ENCODE measurements at regions not wholly inside any gene's neighbourhood (a gene's known extent, or its start where the extent isn't known, plus 50 kb on each side); places are given as distances from the start of the nearest gene placed in this dataset.

DNA sequence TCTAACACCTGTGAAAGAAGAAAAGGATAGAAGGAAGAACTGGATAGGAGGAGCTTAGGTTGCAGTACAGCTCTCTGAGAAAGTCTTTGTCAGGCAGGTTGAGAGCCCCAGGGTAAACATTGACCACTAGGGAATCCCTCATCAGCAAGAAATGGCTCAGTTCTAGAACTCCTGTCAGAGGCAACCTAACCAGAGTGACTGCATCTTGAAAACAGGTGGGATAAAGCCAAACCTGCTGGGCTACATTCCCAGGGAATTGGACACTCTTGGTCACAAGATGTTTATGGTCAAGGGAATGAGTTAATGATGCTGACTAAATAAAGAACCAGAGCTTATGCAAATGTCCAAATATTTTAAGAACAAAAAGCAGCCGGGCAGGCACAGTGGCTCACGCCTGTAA, 108.3 kb upstream of the MED14 start:
- no peaks in the 10 kb centered on the region for H3K27me3 ChIP-seq (replicated peaks; ENCODE audit: insufficient read depth)
- TF ChIP-seq, protein P1, sequence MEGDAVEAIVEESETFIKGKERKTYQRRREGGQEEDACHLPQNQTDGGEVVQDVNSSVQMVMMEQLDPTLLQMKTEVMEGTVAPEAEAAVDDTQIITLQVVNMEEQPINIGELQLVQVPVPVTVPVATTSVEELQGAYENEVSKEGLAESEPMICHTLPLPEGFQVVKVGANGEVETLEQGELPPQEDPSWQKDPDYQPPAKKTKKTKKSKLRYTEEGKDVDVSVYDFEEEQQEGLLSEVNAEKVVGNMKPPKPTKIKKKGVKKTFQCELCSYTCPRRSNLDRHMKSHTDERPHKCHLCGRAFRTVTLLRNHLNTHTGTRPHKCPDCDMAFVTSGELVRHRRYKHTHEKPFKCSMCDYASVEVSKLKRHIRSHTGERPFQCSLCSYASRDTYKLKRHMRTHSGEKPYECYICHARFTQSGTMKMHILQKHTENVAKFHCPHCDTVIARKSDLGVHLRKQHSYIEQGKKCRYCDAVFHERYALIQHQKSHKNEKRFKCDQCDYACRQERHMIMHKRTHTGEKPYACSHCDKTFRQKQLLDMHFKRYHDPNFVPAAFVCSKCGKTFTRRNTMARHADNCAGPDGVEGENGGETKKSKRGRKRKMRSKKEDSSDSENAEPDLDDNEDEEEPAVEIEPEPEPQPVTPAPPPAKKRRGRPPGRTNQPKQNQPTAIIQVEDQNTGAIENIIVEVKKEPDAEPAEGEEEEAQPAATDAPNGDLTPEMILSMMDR (IDR thresholded peaks at IDR 0.05), result no peak
- H3K9me3 ChIP-seq, result no peaks in the 10 kb centered on the region
- ATAC-seq (ENCODE audit: insufficient number of reproducible peaks, low FRiP score, low read depth), result no peak
- peaks cover 0 to 5% of the 10 kb centered on the region in 2 donors for H3K4me1 ChIP-seq (ENCODE audit: control insufficient read depth in 1 of 2, low read depth in 2 of 2)
- no peak overlapping the region for H3K4me3 ChIP-seq
- no peak overlapping the region for H3K27ac ChIP-seq
- DNase-seq (ENCODE audit: low spot score), result no peak
- no peaks in the 10 kb centered on the region for H3K36me3 ChIP-seq

- no peaks in the 10 kb centered on the region for H3K9me3 ChIP-seq
- ATAC-seq (ENCODE audit: insufficient number of reproducible peaks, low FRiP score, low read depth) (no peak), DNase-seq (ENCODE audit: low spot score) (no peak)
- H3K4me1 ChIP-seq (ENCODE audit: control insufficient read depth in 1 of 2, low read depth in 2 of 2), result peaks cover 0 to 5% of the 10 kb centered on the region in 2 donors
- no peaks in the 10 kb centered on the region for H3K27me3 ChIP-seq (replicated peaks; ENCODE audit: insufficient read depth)
- TF ChIP-seq, protein P1 (IDR thresholded peaks at IDR 0.05), result no peak
- H3K36me3 ChIP-seq, result no peaks in the 10 kb centered on the region
- no peak overlapping the region for H3K4me3 ChIP-seq
- H3K27ac ChIP-seq, result no peak overlapping the region
Observed at GRCh38 chrX:40844471-40844870, 109.1 kb upstream of the MED14 start.

- ATAC-seq (ENCODE audit: insufficient number of reproducible peaks, low FRiP score, low read depth), result no peak
- no peak for DNase-seq (ENCODE audit: low spot score)
- no peak overlapping the region for H3K4me3 ChIP-seq
- no peaks in the 10 kb centered on the region for H3K9me3 ChIP-seq
- H3K27ac ChIP-seq, result no peak overlapping the region
- H3K36me3 ChIP-seq, result no peaks in the 10 kb centered on the region
- no peaks in the 10 kb centered on the region for H3K27me3 ChIP-seq (replicated peaks; ENCODE audit: insufficient read depth)
- TF ChIP-seq, protein P1 (IDR thresholded peaks at IDR 0.05), result no peak
- H3K4me1 ChIP-seq (ENCODE audit: control insufficient read depth in 1 of 2, low read depth in 2 of 2), result peaks cover 0 to 5% of the 10 kb centered on the region in 2 donors
Observed at GRCh38 chrX:40845331-40845911, 110.1 kb upstream of the MED14 start.

DNA sequence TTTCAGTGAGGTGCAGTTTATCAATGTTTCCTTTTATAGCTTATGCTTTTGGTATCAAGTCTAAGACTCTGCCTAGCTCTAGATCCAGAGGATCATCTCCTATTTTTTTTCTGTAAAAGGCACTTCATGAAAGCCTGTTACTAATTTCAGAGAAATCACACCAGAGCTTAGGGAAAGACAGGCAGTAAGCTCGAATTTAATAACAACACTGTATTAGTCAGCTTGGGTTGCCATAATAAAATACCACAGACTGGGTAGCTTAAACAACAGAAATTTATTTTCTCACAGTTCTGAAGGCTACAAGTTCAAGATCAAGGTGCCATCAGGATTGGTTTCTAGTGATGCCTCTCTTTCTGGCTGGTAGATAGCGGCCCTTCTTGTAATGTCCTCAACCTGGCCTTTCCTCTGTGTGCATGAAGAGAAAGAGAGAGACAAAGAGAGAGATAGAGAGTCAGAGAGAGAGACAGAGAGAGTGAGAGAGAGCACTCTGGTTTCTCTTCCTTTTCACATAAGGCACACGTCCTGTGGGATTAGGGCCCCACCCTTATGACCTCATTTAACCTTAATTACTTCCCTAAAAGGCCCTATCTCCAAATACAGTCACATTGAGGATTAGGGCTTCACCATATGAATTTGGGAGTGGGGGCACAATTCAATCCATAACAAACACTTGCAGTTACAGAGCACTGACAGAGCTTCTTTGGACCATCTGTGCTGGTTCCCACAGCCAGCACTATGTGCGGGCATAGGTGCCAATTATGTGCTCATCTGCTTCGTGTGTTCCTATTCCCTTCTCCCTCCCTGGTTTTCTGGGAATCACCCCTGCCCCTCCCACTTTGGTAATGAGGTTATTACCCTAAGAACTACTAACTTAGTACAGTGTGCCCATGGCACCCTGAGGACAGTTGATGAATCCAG, 114.8 kb upstream of the MED14 start:
- no peak for DNase-seq (ENCODE audit: low spot score)
- TF ChIP-seq, protein P1 (IDR thresholded peaks at IDR 0.05), result no peak
- H3K27ac ChIP-seq, result no peak overlapping the region

GRCh38 chrX:40852586-40852985, 117.2 kb upstream of the MED14 start:
- Histone ChIP-seq H3K9me3 (no peaks in the 10 kb centered on the region), H3K4me3 (no peak overlapping the region), H3K27ac (no peak overlapping the region), H3K27me3 (replicated peaks; ENCODE audit: insufficient read depth) (no peaks in the 10 kb centered on the region), H3K36me3 (no peaks in the 10 kb centered on the region), H3K4me1 (ENCODE audit: control insufficient read depth in 1 of 2, low read depth in 2 of 2) (no peaks in the 10 kb centered on the region)
- DNase-seq (ENCODE audit: low spot score) (no peak), ATAC-seq (ENCODE audit: insufficient number of reproducible peaks, low FRiP score, low read depth) (no peak)
- TF ChIP-seq, protein P1 (IDR thresholded peaks at IDR 0.05), result no peak

More for the DNA sequence above, 114.8 kb upstream of the MED14 start:
- no peak for ATAC-seq (ENCODE audit: insufficient number of reproducible peaks, low FRiP score, low read depth)
- Histone ChIP-seq H3K36me3 (no peaks in the 10 kb centered on the region), H3K9me3 (no peaks in the 10 kb centered on the region), H3K4me1 (ENCODE audit: control insufficient read depth in 1 of 2, low read depth in 2 of 2) (peaks cover 0 to 5% of the 10 kb centered on the region in 2 donors), H3K27me3 (replicated peaks; ENCODE audit: insufficient read depth) (no peaks in the 10 kb centered on the region), H3K4me3 (no peak overlapping the region)
